ENCODE measurements at regions not wholly inside any gene's neighbourhood (a gene's known extent, or its start where the extent isn't known, plus 50 kb on each side); places are given as distances from the start of the nearest gene placed in this dataset.
"Not testable (repeated sequence)": the region's sequence is repeated elsewhere in the genome, so short reads cannot be mapped to it uniquely, and the experiment has no call there.

DNA sequence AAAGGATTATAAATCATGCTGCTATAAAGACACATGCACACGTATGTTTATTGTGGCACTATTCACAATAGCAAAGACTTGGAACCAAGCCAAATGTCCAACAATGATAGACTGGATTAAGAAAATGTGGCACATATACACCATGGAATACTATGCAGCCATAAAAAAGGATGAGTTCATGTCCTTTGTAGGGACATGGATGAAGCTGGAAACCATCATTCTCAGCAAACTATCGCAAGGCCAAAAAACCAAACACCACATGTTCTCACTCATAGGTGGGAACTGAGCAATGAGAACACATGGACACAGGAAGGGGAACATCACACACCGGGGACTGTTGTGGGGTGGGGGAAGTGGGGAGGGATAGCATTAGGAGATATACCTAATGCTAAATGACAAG, 127.1 kb upstream of the GRAMD2B start:
- DNase-seq: not testable (repeated sequence)

DNA sequence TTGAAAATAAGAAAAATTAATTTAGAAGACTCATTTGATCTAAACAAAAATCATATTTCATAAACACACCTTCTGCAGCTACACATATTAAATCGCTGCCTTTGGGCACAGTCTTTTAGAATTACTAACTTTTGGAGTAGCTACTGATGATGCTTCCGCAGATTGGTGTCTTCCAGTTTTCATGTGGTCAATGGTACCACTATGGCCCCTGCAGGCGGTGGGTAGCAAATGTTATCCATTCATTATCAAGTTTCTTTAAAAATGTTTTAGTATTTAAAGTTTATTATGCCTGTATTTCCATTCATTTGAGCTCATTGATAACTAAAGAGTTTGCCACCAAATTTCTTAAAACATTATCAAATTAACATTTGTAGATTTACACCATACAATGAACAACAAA, 122.9 kb upstream of the GRAMD2B start:
- no peak for DNase-seq

DNA sequence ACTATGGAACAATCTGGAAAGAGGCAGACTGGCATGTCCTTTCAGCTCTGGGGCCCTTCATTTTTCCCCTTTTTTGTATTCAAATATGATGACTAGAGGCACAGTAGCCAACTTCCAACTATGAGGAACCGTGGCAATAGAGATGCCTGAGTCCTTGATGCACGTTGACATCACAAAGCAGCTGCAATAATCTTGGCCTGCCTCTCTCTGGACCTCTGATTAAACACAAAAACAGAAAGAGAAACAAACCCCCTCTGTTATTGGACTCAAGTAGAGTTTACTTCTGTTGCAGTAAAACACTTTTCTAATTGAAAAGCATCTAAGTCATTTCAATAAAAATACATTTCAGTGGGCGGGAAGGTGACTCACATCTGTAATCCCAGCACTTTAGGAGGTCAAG, 122.2 kb upstream of the GRAMD2B start:
- no peak for DNase-seq

DNA sequence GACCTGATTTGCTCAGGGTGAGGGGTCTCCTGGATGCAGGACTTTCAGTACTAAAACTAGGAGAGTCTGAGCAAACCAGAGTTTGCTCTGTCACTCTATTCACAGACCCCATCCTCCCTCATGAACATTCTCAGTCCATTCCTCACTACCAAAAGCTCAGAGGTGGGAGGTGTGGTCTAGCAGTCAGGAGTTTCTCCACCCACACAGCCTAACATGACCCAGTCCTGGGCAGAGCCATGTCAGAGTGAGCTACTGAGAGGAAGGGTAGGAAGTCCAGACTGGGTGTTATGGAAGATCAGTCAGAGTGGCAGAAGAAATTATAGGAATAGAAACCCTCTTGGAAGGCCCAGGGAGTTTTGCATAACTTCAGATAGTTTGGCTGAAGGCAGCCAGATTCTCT, 113.3 kb upstream of the GRAMD2B start:
- DNase-seq: no peak

DNA sequence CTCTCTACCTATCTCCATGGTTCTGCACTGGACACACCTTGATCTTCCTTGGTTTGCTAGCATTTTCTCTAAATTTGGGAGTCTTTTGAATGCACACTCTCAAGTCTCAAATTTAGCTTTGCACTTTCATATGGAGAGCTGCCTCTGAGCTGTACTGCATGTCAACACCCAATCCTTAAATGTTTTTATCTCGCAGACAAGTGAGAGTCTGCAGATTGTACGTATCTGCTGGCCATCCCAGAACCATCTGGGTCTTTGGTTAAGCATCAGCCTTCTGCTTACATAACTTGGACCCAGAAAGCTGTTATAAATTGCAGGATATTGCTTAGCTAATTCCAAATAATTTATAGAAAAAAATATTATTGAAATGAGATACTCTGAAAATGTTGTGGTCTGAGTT, 111.4 kb upstream of the GRAMD2B start:
- DNase-seq: no peak

DNA sequence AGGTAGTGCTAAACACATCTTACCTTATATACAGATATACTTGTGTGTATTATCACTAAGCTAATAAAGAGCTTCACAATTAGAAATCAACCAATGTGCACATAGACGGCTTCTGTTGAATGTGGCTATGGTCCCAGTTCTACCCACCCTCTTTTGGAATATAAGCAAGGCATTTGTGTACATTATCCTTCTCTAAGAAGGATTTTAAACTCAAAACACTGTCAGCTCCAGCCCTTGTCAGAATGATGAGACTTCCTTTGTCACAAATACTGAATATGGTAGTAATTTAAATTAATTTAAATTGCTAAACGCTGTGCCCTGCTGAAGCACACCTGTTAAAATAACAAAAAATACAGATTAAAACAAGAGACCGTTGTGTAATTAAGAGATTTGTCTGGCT, 107.9 kb upstream of the GRAMD2B start:
- no peak for DNase-seq

DNA sequence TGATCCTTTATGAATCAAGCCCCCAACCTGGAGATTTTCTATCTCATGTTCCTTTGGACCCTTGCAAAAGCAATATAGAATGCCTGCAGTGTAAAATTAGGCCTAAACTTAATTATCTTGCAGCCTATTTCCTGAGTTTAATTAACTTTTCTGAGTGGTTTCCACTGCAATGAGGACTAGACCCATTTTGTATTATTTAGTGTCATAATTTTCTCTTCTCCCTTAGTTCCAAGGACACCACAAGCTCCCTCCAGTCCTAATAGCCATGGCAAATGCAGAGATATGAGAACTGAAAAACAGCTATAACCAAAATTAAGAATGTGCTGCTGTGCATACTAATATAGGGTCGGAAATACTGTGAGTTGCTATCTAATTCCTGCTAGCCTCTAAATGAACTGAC, 90.9 kb upstream of the GRAMD2B start:
- DNase-seq: no peak

DNA sequence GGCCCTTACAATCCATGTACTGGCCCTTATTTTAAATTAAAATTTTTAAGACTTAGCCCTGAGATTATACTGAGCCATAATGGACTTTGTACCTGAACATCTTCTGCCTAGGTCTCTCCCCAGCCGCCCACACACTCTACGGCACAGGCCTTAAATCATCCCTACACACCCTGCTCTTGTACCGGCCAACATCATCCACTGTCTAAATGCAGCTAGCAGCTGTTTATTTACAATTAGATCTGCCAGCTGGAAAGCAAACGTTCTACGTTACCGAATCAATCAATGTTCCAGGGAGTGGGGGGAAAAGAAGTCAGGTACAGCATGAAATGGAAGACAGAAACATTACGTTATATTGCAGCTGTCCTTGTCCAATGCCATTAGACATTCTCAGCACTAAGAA, 88.4 kb upstream of the GRAMD2B start:
- no peak for DNase-seq

DNA sequence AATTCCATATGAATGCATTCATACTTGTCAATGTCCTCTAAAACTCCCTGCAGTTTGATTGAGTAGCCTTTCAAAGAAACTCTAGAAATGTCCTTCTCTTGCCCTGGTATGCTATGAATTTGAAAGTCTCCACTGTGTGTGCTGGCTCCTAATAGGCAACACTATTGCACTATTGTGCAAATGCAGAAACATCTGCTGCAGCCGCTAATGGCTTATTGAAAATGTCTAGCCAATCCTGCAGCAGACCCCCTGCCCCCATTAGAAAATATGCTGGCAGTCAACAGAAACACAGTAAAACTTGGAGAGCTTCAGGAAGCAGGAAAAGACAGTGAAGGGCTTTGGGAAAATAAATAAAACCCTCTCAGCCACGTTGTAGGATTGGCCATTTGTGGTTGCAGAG, 87.3 kb upstream of the GRAMD2B start:
- DNase-seq: no peak

DNA sequence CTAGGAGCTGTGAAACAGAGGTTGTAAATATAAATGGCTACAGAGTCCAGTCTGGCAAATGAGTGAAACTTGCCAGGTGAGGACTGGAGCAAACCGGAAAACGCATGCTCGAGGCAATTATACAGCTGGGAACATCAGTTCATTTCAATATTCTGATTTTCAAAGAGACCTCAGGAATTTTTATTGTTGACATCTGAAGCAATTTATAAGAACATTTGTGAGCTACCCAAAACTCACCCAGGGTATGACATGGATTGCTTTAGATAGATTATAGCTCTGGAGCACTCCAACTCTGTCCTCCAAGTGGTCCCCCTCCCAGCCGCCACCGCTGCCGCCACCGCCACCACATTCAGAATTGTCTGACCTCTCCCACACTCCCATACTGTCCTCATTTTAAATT, 84.6 kb upstream of the GRAMD2B start:
- no peak for DNase-seq

DNA sequence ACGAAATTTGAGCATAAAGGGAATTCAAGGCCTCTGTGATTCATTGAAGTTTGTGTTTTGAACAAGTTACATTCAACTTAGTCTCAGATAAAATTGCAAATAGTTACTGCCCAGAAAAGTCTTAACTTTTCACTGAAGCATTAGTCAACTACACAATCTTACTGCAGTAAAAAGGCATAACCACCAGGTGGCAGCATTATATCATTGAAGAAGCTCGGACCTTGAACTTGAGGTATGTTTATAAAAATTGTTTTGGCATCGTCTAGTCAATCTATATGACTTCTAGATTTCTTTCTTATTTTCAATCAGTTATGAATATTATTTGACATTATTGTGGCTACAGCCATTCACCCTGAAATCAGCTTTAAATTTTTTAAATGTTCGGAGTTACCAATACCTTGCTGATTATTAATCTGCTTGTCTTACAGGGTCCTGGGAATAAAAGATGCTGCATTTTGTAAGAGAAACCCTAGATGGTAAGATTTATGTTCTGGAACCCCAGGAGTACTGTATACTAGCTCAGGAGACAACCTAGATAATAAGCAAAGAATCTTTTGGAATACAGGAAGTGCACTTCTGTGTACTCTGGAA, 83.9 kb upstream of the GRAMD2B start:
- peak; percentile 30 for DNase-seq

DNA sequence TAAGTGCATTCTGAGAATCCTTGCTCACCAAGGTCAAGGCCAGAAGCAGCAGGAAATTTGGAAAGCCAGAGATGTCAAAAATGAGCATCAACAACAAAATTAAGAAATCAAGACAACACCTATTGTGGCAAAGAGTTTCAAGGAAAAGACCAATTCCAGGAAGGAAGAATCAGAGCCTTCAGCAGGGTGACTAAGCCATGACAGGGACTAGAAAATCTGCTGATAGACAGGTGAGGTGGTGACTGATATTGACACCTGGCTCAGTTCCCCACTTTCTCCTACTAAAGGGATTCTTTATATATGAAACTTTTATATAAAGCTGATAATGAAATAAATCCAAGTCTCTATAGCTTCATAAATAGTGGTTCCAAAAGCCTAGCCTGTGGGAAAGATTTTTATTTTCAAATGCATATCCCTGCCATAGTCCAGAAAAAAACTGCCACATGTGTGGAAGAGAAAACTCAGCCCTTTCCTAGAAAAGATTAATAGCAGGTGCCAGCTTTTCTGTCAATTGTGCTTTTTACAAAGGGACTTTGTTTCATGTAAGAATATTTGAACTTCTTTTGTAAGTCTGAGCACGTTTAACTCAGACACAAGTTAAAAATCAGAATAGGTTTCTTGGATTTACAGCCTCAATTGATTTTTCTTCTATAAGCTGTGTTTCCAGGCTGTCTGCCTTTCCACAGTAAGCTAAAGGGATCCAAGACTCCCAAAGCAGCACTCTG, 81.1 kb upstream of the GRAMD2B start:
- no peak for DNase-seq

DNA sequence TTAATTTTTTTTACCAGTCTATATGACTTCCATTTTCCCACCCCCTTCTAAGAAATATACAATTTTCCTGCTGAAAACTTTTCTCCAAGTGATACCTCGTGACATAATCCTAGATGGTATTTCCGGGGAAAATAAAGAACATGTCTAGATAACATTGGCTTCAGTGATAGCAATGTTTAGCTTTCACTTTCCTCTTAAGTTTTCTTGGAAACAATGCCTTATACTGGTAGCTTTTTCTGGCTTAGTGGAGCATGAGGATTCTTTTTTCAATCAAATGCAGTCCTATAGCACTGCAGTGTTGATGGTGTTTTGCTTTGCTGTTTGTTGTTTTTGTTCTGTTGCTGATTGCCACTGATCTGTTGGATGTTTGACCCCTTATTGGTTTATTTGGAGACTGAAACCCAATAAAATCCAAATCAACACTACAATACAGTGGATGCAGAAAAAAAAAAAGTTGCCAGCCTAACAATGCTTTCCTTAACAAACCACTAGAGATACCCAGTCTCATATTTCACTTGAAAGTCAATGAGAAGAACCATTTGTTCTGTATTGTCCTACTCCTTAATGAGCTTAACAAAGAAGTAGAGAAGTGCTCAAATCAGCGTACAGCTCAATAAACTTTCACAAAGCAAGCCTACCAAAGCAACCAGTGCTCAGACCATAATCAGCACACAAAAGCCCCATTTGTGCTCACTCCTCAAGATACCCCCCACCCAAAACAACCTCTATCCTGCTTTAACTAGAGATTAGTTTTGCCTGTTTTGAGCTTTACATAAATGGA, 74.2 kb upstream of the GRAMD2B start:
- DNase-seq: no peak

DNA sequence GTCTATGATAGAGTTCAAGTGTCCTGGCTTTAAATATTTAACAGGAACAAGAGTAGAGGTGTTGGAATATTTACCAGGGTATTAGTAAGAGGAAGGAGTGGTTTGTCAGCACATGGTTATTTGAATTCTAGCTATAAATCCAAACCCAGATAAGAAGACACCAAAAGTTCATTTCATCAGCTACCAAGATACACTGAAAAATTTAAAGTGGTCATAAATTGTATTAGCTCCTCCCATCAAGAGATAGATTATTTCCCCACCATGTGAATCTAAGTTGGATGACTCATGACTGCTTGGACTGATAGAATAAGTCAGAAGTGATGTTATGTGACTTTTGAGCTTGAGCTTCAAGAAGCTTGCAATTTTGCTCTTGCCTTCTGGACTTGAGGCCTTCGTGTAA, 72.1 kb upstream of the GRAMD2B start:
- DNase-seq: no peak

DNA sequence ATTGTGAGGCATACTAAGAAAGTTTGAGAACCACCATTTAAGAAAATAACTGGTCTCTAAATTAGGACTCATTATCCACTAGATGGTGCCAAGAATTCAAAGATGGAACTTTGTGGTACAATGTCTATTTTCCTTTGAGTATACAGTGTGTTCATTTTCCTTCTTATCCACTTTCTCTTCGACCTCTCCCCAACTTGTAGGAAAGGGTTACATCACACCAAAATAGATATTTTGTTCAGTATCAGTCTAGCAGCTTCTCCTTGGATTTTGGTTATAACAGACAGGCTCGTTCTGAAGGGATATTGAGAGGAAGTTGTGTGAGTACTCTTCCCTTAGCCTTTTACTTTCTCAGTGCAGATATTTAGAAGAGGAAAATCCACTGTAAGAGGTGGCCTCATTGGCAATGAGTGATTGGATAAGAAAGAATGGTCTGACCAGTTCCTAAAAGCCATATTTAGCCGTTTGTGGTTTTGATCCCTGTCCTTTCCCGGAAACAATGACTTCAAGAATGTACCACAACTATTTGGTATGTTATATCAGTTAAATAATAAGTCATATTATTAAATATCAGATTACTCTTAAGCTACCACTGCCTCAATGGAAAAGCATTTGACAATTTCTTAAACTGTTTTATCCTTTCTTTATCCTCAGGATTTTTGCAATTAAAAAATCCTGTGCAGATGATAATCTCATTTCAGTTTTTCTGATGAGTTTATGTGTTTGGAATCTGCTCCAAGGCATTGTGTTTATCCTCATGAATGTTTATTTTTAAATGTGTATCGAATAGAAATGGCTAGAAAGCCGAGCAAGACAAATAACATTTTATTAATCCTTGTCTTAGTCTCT, 69.0 kb upstream of the GRAMD2B start:
- DNase-seq: no peak

DNA sequence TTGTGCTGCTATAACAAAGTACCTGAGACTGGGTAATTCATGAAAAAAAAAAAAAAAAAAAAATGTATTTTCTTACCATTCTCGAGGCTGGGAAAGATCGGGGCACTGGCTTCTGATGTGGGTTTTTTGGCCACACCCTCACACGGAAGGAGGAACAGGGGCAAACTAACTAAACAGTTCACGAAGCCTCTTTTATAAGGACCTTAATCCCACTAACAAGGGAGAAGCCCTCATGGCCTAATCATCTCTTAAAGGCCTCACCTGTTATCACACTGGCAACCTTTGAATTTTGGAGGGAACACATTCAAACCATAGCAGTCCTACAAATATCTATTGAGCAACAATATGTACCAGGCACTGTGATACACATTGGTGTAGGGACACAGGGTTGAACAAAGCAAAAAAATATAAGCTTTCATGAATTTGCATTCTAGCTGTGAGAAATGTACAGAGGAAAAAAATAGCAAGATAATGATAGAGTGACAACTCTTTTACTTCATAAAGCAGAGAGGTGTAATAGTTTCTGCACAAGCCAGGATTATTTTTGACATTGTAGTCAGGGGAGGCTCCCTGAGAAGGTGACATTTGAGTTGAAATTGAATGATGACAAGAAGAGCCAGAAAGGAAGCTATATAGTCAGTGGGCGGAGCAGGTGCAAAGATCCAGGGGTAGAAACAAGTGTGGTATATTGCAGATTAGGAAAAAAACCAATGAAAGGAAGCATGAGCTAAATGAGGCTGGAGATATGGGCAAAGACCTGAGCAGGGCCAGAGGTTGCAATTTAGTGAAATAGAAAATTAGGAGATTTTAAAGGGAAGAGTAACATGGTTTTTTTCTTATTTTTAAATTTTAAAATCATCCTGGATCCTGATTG, 68.1 kb upstream of the GRAMD2B start:
- DNase-seq: no peak

DNA sequence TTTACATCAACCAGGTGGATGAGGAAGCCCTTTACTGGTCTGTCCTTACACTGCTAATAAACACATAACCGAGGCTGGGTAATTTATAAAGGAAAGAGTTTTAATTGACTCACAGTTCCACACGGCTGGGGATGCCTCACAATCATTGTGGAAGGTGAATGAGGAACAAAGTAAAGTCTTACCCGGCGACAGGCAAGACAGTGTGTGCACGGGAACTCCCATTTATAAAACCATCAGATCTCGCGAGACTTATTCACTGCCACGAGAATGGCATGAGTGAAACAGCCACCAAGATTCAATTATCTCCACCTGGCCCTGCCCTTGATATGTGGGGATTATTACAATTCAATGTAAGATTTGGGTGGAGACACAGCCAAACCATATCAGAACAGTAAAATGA, 67.3 kb upstream of the GRAMD2B start:
- DNase-seq: no peak

DNA sequence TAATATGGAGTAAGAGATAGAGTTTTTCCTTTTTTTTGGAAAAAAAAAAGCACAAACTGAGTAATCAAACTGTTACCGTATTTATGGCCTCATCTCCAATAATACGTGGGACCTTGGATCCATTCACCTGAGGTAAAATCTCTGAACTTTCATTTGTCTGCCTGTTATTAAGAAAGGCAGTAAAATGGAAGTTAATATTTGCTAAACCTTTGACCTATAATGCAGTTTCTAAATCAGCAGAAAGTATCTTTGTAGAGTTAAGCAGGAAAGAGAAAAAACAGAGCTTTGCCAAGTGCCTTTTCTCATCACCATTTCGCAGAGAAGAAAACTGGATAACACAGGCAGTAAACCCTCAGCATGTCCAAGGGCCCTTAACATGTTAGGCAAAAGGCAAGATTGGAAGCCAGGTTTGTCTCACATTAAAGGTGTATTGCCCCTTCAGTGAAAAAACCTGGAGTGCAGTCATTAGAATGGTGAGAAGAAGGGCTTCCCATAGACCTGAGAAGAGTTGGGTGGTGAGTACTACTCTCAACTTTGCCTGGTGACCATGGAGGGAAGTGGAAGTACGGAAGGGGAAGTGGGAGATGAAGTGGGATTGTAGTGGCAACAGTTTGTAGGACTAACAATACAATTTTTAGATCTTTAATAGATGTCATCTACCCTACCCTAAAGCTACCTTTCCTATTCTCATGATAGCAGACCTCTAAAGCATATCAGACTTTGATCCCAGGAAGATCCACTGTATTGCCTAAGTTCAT, 65.4 kb upstream of the GRAMD2B start:
- no peak for DNase-seq

DNA sequence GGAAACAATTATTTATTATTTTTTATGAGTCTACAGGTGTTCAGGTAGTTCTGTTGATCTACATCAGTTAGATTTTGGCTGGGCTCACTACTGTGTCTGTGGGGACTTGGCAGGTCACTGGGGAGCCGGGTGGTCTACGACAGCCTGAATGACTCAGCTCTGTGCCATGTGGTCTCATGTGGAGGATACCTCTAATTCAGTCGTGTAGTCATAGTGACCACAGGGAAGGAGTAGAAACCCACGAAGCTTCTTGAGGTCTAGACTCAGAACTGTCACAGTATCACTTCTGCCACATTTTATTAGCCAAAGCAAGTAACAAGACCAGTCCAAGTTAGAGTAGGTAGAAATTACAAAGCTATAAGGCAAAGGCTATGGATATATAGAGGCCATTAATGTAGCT, 64.7 kb upstream of the GRAMD2B start:
- DNase-seq: no peak

DNA sequence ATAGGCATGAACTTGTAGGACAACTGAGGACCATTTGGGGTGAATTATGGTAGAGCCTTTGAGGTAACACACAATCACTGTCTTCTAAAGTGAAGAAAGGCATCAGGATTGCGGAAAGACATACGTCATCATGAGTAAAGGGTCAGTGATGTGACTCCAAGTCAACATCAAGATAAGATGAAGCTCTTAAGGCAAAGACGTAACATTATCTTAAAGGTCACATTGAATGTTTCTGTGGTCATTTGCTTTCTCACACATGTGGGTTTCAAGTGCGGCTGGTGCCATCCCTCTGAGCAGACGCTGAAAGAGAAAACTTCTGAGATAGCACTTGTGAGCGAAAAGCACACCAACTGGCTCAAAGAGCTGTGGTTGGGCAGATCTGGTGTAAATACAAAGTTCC, 63.3 kb upstream of the GRAMD2B start:
- no peak for DNase-seq

DNA sequence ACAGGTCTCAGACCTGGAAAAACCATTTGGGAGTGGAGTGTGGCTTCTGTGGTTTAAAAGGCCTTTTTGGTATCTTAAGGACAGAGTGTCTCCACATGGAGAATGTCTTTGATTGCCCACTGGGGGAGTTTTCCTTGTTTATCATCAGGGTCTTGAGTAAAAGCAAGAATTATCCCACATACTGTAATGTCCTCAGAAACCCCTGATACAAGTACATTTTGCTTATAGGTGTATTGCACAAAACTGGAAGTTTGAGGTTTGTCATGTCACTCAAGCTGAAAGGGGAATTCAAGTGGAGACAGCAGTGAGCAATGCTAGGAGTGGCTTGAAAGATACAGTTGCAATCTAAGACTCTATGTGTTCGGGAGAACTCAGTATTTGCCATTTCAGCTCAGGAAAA, 62.7 kb upstream of the GRAMD2B start:
- no peak for DNase-seq

DNA sequence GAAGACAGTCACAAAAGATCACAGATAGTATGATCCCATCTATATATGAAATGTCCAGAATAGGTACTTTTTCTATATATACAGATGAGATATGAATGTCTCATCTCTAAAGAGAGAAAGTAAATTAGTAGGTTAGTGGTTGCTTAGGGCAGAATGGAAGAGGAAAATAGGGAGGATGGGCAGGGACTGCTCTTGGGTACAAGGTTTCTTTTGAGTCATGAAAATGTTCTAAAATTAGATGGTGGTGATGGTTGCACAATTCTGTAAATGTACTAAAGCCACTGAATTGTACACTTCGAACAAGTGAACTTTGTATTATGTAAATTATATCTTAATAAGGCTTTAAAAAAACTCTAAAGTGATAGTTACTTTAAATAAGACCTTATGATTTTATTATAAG, 59.6 kb upstream of the GRAMD2B start:
- DNase-seq: no peak

All from T-helper 9 cell (primary cell).